Heart right ventricle (tissue), 16 donors: ENCODE measurements at regions not wholly inside any gene's neighbourhood (a gene's known extent, or its start where the extent isn't known, plus 50 kb on each side); places are given as distances from the start of the nearest gene placed in this dataset.

Experiments
- ATAC-seq, 8 donors: fragments of 200-7000 bp; cut with Tn5 transposase; one replicate each; pipeline ENCODE4 v1.9.1; 2020; ENCODE audit warnings: mild to moderate bottlenecking in 8 of 8, moderate library complexity in 8 of 8, moderate number of reproducible peaks in 1 of 8
- DNase-seq, 2 donors: peaks; one replicate each; pipeline ENCODE4 v3.0.0-alpha.2; 2020
- H3K27ac ChIP-seq, 10 donors: fragments of 200-600 bp; sonication (generic) in 2 of 10; one replicate each; pipeline versions ENCODE4 v1.5.0 to v1.8.0; 2020 to 2022; ENCODE audit warnings: mild to moderate bottlenecking in 3 of 10
- H3K27me3 ChIP-seq, 7 donors: fragments of 200-600 bp; one replicate each; pipeline ENCODE4 v1.8.0; 2021 to 2022; ENCODE audit warnings: mild to moderate bottlenecking in 2 of 7
- H3K36me3 ChIP-seq, 9 donors: fragments of 200-600 bp; sonication (generic) in 1 of 9; one replicate each; pipeline versions ENCODE4 v1.5.0 to v1.8.0; 2020 to 2022; ENCODE audit warnings: mild to moderate bottlenecking in 2 of 9
- H3K4me1 ChIP-seq, 9 donors: fragments of 200-600 bp; sonication (generic) in 1 of 9; one replicate each; pipeline versions ENCODE4 v1.5.0 to v1.8.0; 2020 to 2022; ENCODE audit warnings: mild to moderate bottlenecking in 4 of 9
- H3K4me3 ChIP-seq, 10 donors: fragments of 200-600 bp; sonication (generic) in 2 of 10; one replicate each; pipeline versions ENCODE4 v1.5.0 to v1.8.0; 2020 to 2022; ENCODE audit warnings: mild to moderate bottlenecking in 7 of 10, moderate library complexity in 2 of 10
- H3K9me3 ChIP-seq, 11 donors: fragments of 200-600 bp in 10 of 11; sonication (generic) in 2 of 11; one replicate each; pipeline versions ENCODE4 v1.5.0 to v1.8.0; 2013 to 2022; ENCODE audit warnings: mild to moderate bottlenecking in 2 of 11, control low read depth in 1 of 11, moderate library complexity in 1 of 11
- WGBS, 2 donors: extraction: QIAGEN DNeasy Blood & Tissue Kit; methylation state at CpG; one replicate each; pipeline ENCODE4 v1.1.7; 2013; ENCODE audit warnings: inconsistent platforms in 1 of 2; 5-methylcytosine and 5-hydroxymethylcytosine counted together
- intact Hi-C, 10 donors: fragments of 100-400 bp; cut with DNase I; formaldehyde crosslinking; loops; one replicate each; pipeline versions ENCODE4 v1.11.1 to v1.14.2; 2022
- TF ChIP-seq, protein P1 (sequence below), 9 donors: fragments of 200-600 bp; sonication (generic) in 2 of 9; IDR thresholded peaks; one replicate each; pipeline versions ENCODE4 v1.5.0 to v1.8.0; 2021 to 2022; ENCODE audit warnings: antibody characterized with exemption in 9 of 9, mild to moderate bottlenecking in 5 of 9, moderate library complexity in 1 of 9
- donor health status: Arrhythmogenic right ventricular cardiomyopathy.
- donor health status: ischemic (EF 13 %, LVEDD 7.1; RV severe dilation, severe dysfunction).
- donor health status: healthy with polysubstance abuse.
- donor health status: DM: no; HTN: yes; CAD: no.
- donor health status: DM: no; HTN: no; CAD: no.
- donor health status: ischemic (EF 25% LVEDD 6.9; RV normal size, moderate dysfunction).
- donor health status: ischemic (EF 25% LVEDD 5.7; RV mildly dilated, moderate dysfunction).
- donor health status: healthy.
- donor health status: DM: yes; HTN: yes; CAD: no.
- donor health status: Ischemic cardiomyopathy.
- donor health status: ischemic (EF 35%, LVEDD 5.7; RV mildly dilated, moderate dysfunction).
- donor health status: nonischemic (EF 11% LVEDD 7.7; RV severe dilation, severe dysfunction).
- donor health status: DM: yes; HTN: yes; CAD: no.
- donor health status: PGD.
- donor health status: ischemic (EF 29% LVEDD 5.4; RV normal size, mild dysfunction).
- donor health status: nonischemic (EF 23%, LVEDD 6.1; RV moderate dilation, normal function).

DNA sequence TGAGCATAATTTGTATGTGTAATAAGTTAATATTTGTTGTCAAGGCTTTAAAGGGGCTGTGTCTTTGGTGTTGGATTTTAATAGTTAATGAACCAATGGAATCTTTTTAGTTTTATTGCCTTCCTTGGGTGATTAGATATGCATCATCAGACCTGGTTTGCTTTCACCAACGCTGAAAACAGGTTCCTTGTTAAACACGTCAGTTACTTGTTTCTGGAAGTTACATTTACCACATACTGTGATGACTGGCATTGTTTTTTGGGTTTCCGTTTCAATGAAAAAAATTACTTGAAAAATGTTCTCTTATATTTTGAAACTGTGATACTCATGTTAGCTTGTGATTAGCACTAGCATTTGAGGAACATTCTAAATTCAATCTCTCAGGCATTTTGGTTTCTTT lies 58.6 kb upstream of the RNF144B start:
- Histone ChIP-seq H3K4me3 (no peak overlapping the region), H3K27ac (peak overlapping the region in 1 of 10 donors; percentile 89), H3K9me3 (peaks cover 0 to 5% (median 0%) of the 10 kb centered on the region in 11 donors), H3K27me3 (no peaks in the 10 kb centered on the region), H3K4me1 (peaks cover 0 to 39% (median 0%) of the 10 kb centered on the region in 9 donors), H3K36me3 (no peaks in the 10 kb centered on the region)
- TF ChIP-seq, protein P1, sequence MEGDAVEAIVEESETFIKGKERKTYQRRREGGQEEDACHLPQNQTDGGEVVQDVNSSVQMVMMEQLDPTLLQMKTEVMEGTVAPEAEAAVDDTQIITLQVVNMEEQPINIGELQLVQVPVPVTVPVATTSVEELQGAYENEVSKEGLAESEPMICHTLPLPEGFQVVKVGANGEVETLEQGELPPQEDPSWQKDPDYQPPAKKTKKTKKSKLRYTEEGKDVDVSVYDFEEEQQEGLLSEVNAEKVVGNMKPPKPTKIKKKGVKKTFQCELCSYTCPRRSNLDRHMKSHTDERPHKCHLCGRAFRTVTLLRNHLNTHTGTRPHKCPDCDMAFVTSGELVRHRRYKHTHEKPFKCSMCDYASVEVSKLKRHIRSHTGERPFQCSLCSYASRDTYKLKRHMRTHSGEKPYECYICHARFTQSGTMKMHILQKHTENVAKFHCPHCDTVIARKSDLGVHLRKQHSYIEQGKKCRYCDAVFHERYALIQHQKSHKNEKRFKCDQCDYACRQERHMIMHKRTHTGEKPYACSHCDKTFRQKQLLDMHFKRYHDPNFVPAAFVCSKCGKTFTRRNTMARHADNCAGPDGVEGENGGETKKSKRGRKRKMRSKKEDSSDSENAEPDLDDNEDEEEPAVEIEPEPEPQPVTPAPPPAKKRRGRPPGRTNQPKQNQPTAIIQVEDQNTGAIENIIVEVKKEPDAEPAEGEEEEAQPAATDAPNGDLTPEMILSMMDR (IDR thresholded peaks at IDR 0.05) = no peak
- WGBS, 2 donors = 66 to 72% methylated on average over 3 of the region's 3 CpGs
- peak in 1 of 8 donors; percentile 36 for ATAC-seq
- intact Hi-C loops = loop anchor here in 2 of 10 donors (5.0 kb wide), 1 partner anchor 59 kb away; the partner anchor contains the start of gene RNF144B (in 2 of the 2)
- no peak for DNase-seq

DNA sequence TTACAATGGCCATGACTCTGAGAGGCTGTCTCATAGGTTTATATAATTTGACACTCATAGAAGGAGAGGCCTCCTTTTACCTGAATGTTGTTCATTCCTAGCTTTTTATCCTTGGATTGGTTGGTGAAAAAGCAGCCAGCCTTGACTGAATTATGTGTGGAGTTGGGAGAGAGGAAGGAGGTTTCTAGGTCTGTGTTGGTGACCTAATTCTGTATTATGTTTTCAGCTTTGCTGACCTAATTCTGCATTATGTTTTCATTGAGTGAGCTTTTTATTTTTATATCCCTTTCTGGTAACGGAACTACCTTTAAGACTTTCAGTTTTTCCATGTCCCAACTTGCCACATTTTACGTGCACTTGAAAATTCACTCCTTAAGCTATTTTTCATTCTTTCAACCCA lies 59.1 kb upstream of the RNF144B start:
- no peak for DNase-seq
- Histone ChIP-seq H3K27ac (peak overlapping the region in 1 of 10 donors; percentile 89), H3K4me1 (peaks cover 0 to 39% (median 0%) of the 10 kb centered on the region in 9 donors), H3K27me3 (no peaks in the 10 kb centered on the region), H3K9me3 (peaks cover 0 to 1% (median 0%) of the 10 kb centered on the region in 11 donors), H3K4me3 (no peak overlapping the region), H3K36me3 (no peaks in the 10 kb centered on the region)
- ATAC-seq = no peak
- intact Hi-C loops = loop anchor here in 2 of 10 donors (5.0 kb wide), 1 partner anchor 59 kb away; the partner anchor contains the start of gene RNF144B (in 2 of the 2)
- 82 to 85% methylated on average over 2 of the region's 2 CpGs for WGBS, 2 donors
- TF ChIP-seq, protein P1 (IDR thresholded peaks at IDR 0.05) = no peak

DNA sequence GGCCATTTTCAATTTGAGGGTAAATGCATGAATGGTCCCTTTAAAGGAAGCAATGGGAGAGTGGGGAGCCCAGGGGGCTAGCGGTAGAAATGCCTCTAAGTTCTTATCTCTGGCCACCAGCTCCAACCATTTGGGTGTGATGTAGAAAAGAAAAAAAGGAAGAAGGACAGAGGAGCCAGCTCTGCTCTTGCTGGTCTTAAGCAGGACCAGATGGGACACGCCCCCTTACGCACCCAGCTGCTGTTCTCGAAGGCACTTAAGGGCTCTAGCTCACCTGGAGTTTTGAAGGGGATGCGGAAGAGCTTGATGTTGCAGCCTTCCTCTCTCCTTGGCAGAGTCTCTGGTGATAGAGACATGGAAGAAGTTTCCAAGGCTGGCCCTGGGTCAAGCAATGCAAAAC lies 59.5 kb upstream of the RNF144B start:
- H3K27me3 ChIP-seq = no peaks in the 10 kb centered on the region
- peak overlapping the region in 1 of 10 donors; percentile 89 for H3K27ac ChIP-seq
- intact Hi-C loops = loop anchor here in 2 of 10 donors (5.0 kb wide), 1 partner anchor 60 kb away; the partner anchor contains the start of gene RNF144B (in 2 of the 2)
- peaks cover 0 to 39% (median 0%) of the 10 kb centered on the region in 9 donors for H3K4me1 ChIP-seq
- TF ChIP-seq, protein P1 (IDR thresholded peaks at IDR 0.05) = no peak
- no peak for DNase-seq
- H3K36me3 ChIP-seq = no peaks in the 10 kb centered on the region
- peak in 2 of 8 donors; percentile 31 to 69 for ATAC-seq
- WGBS, 2 donors = 80 to 82% methylated on average over 5 of the region's 5 CpGs
- H3K9me3 ChIP-seq = no peaks in the 10 kb centered on the region
- H3K4me3 ChIP-seq = no peak overlapping the region

DNA sequence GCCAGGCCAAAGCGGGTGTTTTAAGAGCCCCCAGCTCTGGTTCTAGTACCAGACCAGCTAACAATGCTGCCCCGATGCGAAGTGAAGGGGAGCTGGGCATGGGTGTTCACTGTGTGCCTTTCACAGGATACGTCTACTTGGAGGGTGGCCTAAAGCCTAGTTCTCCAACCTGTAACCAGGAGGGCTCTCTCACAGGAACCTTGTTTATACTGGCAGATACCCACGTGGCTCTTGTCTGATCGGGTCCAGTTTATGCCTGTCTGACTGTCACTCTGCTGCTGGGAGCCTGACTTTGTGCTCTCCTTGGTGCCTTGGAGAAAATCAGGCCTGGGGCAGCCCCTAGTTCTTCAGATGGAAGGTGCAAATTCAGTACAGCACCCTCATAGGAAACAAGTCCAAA lies 60.2 kb upstream of the RNF144B start:
- no peaks in the 10 kb centered on the region for H3K9me3 ChIP-seq
- no peaks in the 10 kb centered on the region for H3K27me3 ChIP-seq
- DNase-seq (no peak), ATAC-seq (no peak)
- peak overlapping the region in 1 of 10 donors; percentile 50 for H3K27ac ChIP-seq
- intact Hi-C loops = loop anchor here in 3 of 10 donors (1.0 to 5.0 kb wide), 2 partner anchors 60 to 176 kb away; partner anchors contain the start of gene RNF144B (in 2 of the 3)
- H3K36me3 ChIP-seq = no peaks in the 10 kb centered on the region
- no peak overlapping the region for H3K4me3 ChIP-seq
- 75 to 76% methylated on average over 6 of the region's 6 CpGs for WGBS, 2 donors
- H3K4me1 ChIP-seq = peaks cover 0 to 39% (median 0%) of the 10 kb centered on the region in 9 donors
- TF ChIP-seq, protein P1 (IDR thresholded peaks at IDR 0.05) = no peak
